GM23248 (cell line): ENCODE measurements at regions not wholly inside any gene's neighbourhood (a gene's known extent, or its start where the extent isn't known, plus 50 kb on each side); places are given as distances from the start of the nearest gene placed in this dataset.
"Not testable (repeated sequence)": the region's sequence is repeated elsewhere in the genome, so short reads cannot be mapped to it uniquely, and the experiment has no call there.

Experiments
- DNase-seq: peaks from one replicate; pipeline ENCODE4 v3.0.0-alpha.2; 2015
- H2AFZ ChIP-seq: fragments of 200-600 bp; sonication (generic); 2 replicates; pipeline ENCODE4 v1.6.1; 2016; ENCODE audit warnings: antibody characterized with exemption
- H3F3A ChIP-seq: fragments of 200-600 bp; sonication (generic); 2 replicates; pipeline ENCODE4 v1.6.1; 2016; ENCODE audit warnings: mild to moderate bottlenecking, antibody characterized with exemption, mixed run types; ENCODE audit not compliant: insufficient read depth
- H3K27ac ChIP-seq: fragments of 200-600 bp; sonication (generic); 2 replicates; pipeline ENCODE4 v1.5.1; 2016; ENCODE audit warnings: mild to moderate bottlenecking
- H3K27me3 ChIP-seq: fragments of 200-600 bp; sonication (generic); replicated peaks from 2 replicates; pipeline ENCODE4 v1.6.1; 2016; ENCODE audit warnings: mild to moderate bottlenecking; ENCODE audit not compliant: insufficient read depth
- H3K36me3 ChIP-seq: fragments of 200-600 bp; sonication (generic); 2 replicates; pipeline ENCODE4 v1.6.1; 2016; ENCODE audit warnings: low read depth, mild to moderate bottlenecking
- H3K4me1 ChIP-seq: fragments of 200-600 bp; sonication (generic); 2 replicates; pipeline ENCODE4 v1.6.1; 2016; ENCODE audit warnings: mild to moderate bottlenecking; ENCODE audit not compliant: insufficient read depth
- H3K4me2 ChIP-seq: fragments of 200-600 bp; sonication (generic); one replicate; pipeline ENCODE4 v1.6.1; 2016; ENCODE audit warnings: mild to moderate bottlenecking; ENCODE audit not compliant: unreplicated experiment
- H3K4me3 ChIP-seq: fragments of 200-600 bp; sonication (generic); 2 replicates; pipeline ENCODE4 v1.5.1; 2016; ENCODE audit warnings: mild to moderate bottlenecking
- H3K79me2 ChIP-seq: fragments of 200-600 bp; sonication (generic); 2 replicates; pipeline ENCODE4 v1.6.1; 2016; ENCODE audit warnings: mild to moderate bottlenecking; ENCODE audit not compliant: insufficient read depth
- H3K9ac ChIP-seq: fragments of 200-600 bp; sonication (generic); 2 replicates; pipeline ENCODE4 v1.6.1; 2016; ENCODE audit warnings: mild to moderate bottlenecking
- H3K9me2 ChIP-seq: fragments of 200-600 bp; sonication (generic); 2 replicates; pipeline ENCODE4 v1.6.1; 2016; ENCODE audit warnings: mixed run types, mild to moderate bottlenecking, moderate library complexity; ENCODE audit not compliant: insufficient read depth
- H3K9me3 ChIP-seq: fragments of 200-600 bp; sonication (generic); one replicate; pipeline ENCODE4 v1.6.1; 2017; ENCODE audit warnings: low read depth
- H4K20me1 ChIP-seq: fragments of 200-600 bp; sonication (generic); 2 replicates; pipeline ENCODE4 v1.6.0; 2016; ENCODE audit not compliant: insufficient read depth
- EZH2 ChIP-seq: fragments of 200-600 bp; sonication (generic); IDR thresholded peaks from 2 replicates; pipeline ENCODE4 v1.6.1; 2018; ENCODE audit warnings: antibody characterized with exemption, mild to moderate bottlenecking; ENCODE audit not compliant: insufficient read depth, poor library complexity, severe bottlenecking
- EZH2phosphoT487 ChIP-seq: fragments of 200-600 bp; sonication (generic); IDR thresholded peaks from 2 replicates; pipeline ENCODE4 v1.6.1; 2018; ENCODE audit warnings: antibody characterized with exemption, moderate library complexity, mild to moderate bottlenecking, low read depth; ENCODE audit not compliant: insufficient read depth
- WGBS, 2 experiments: methylation state at CpG; one replicate each; pipeline ENCODE4 v1.1.6; 2015 to 2017; ENCODE audit warnings: low lambda C conversion rate in 2 of 2, low coverage in 1 of 2; ENCODE audit errors: missing lambda C conversion rate in 2 of 2; 5-methylcytosine and 5-hydroxymethylcytosine counted together
- in situ Hi-C: fragments of 300-500 bp; cut with MboI; formaldehyde crosslinking; loops from 2 replicates; pipeline ENCODE4 v1.15.0; 2020

- no peaks in the 10 kb centered on the region for H3K9me2 ChIP-seq
- peaks cover 19% of the 10 kb centered on the region for H3F3A ChIP-seq
- no peak overlapping the region for H3K27ac ChIP-seq
- TF ChIP-seq EZH2phosphoT487 (no peak), EZH2 (no peak)
- no peaks in the 10 kb centered on the region for H3K9me3 ChIP-seq
- H4K20me1 ChIP-seq, result no peaks in the 10 kb centered on the region
- H3K9ac ChIP-seq, result no peak overlapping the region
- H3K27me3 ChIP-seq, result no peaks in the 10 kb centered on the region
- no peaks in the 10 kb centered on the region for H3K79me2 ChIP-seq
- in situ Hi-C loops, result no loop called here
- no peak for DNase-seq
- H3K4me2 ChIP-seq, result no peak overlapping the region
- H3K4me3 ChIP-seq, result no peak overlapping the region
- no peaks in the 10 kb centered on the region for H3K36me3 ChIP-seq
- no peak overlapping the region for H2AFZ ChIP-seq
- H3K4me1 ChIP-seq, result peaks cover 21% of the 10 kb centered on the region
Measured at GRCh38 chr2:236644067-236644466, 74.4 kb downstream of the ACKR3 start.

- Histone ChIP-seq H3K4me2 (no peak overlapping the region), H2AFZ (no peak overlapping the region), H3K27me3 (no peaks in the 10 kb centered on the region), H3K27ac (no peak overlapping the region), H3K36me3 (no peaks in the 10 kb centered on the region), H3K79me2 (no peaks in the 10 kb centered on the region), H3K4me1 (peaks cover 21% of the 10 kb centered on the region), H3K4me3 (no peak overlapping the region), H3K9me3 (no peaks in the 10 kb centered on the region), H3K9ac (no peak overlapping the region), H4K20me1 (no peaks in the 10 kb centered on the region), H3F3A (peaks cover 19% of the 10 kb centered on the region), H3K9me2 (no peaks in the 10 kb centered on the region)
- no peak for DNase-seq
- WGBS, 2 experiments, result 66 to 67% methylated on average over 4 of the region's 4 CpGs
- TF ChIP-seq EZH2phosphoT487 (no peak), EZH2 (no peak)
- in situ Hi-C loops, result no loop called here
Measured at GRCh38 chr2:236644502-236644911, 74.9 kb downstream of the ACKR3 start.

GRCh38 chr2:236645141-236645540, 75.5 kb downstream of the ACKR3 start:
- H3K4me3 ChIP-seq, in situ Hi-C loops, DNase-seq, H2AFZ ChIP-seq, H3K9me3 ChIP-seq, H3K27me3 ChIP-seq, H3K9me2 ChIP-seq, H3K4me2 ChIP-seq, H3K27ac ChIP-seq, H3K36me3 ChIP-seq, H3K9ac ChIP-seq, H4K20me1 ChIP-seq, H3K79me2 ChIP-seq: not testable (repeated sequence)
- Histone ChIP-seq H3F3A (peaks cover 19% of the 10 kb centered on the region), H3K4me1 (peaks cover 21% of the 10 kb centered on the region)
- WGBS, 2 experiments, result 89 to 96% methylated on average over 4 of the region's 4 CpGs

- WGBS, 2 experiments, result 26 to 50% methylated on average over 3 of the region's 3 CpGs
- peaks cover 21% of the 10 kb centered on the region for H3K4me1 ChIP-seq
- H3K4me2 ChIP-seq, result no peak overlapping the region
- H3K27me3 ChIP-seq, result no peaks in the 10 kb centered on the region
- no peak overlapping the region for H3K9ac ChIP-seq
- H4K20me1 ChIP-seq, result no peaks in the 10 kb centered on the region
- H3K4me3 ChIP-seq, result no peak overlapping the region
- TF ChIP-seq EZH2phosphoT487 (no peak), EZH2 (no peak)
- no peak overlapping the region for H3K27ac ChIP-seq
- no peak for DNase-seq
- H3F3A ChIP-seq, result peaks cover 19% of the 10 kb centered on the region
- no peaks in the 10 kb centered on the region for H3K9me3 ChIP-seq
- no peaks in the 10 kb centered on the region for H3K79me2 ChIP-seq
- no peak overlapping the region for H2AFZ ChIP-seq
- no peaks in the 10 kb centered on the region for H3K9me2 ChIP-seq
- no peaks in the 10 kb centered on the region for H3K36me3 ChIP-seq
- in situ Hi-C loops, result no loop called here
Measured at GRCh38 chr2:236646441-236646840, 76.8 kb downstream of the ACKR3 start.

- no peak overlapping the region for H3K4me2 ChIP-seq
- no peak overlapping the region for H3K9ac ChIP-seq
- peaks cover 19% of the 10 kb centered on the region for H3K4me1 ChIP-seq
- in situ Hi-C loops, result no loop called here
- no peaks in the 10 kb centered on the region for H3K9me2 ChIP-seq
- no peaks in the 10 kb centered on the region for H3K9me3 ChIP-seq
- H3K4me3 ChIP-seq, result no peak overlapping the region
- TF ChIP-seq EZH2 (no peak), EZH2phosphoT487 (no peak)
- H3F3A ChIP-seq, result peaks cover 15% of the 10 kb centered on the region
- no peak overlapping the region for H3K27ac ChIP-seq
- no peaks in the 10 kb centered on the region for H3K79me2 ChIP-seq
- H2AFZ ChIP-seq, result no peak overlapping the region
- 94 to 98% methylated on average over 3 to 4 of the region's 4 CpGs for WGBS, 2 experiments
- H4K20me1 ChIP-seq, result no peaks in the 10 kb centered on the region
- no peaks in the 10 kb centered on the region for H3K27me3 ChIP-seq
- H3K36me3 ChIP-seq, result no peaks in the 10 kb centered on the region
- no peak for DNase-seq
Measured at GRCh38 chr2:236646871-236647270, 77.2 kb downstream of the ACKR3 start.
